Adipocyte (in vitro differentiated cells): ENCODE measurements at regions not wholly inside any gene's neighbourhood (a gene's known extent, or its start where the extent isn't known, plus 50 kb on each side); places are given as distances from the start of the nearest gene placed in this dataset.
"Not testable (repeated sequence)": the region's sequence is repeated elsewhere in the genome, so short reads cannot be mapped to it uniquely, and the experiment has no call there.

Experiments
- DNase-seq: peaks from one replicate; pipeline ENCODE4 v3.0.0-alpha.2; 2015; ENCODE audit warnings: low read depth
- H3K27me3 ChIP-seq: replicated peaks from 2 replicates; pipeline ENCODE4 v1.7.0; 2013; ENCODE audit warnings: mild to moderate bottlenecking, low read length, moderate library complexity; ENCODE audit not compliant: control insufficient read depth, insufficient read depth
- H3K36me3 ChIP-seq: 2 replicates; pipeline ENCODE4 v1.7.0; 2013; ENCODE audit warnings: low read length, mild to moderate bottlenecking, moderate library complexity; ENCODE audit not compliant: control insufficient read depth, insufficient read depth, severe bottlenecking
- H3K4me1 ChIP-seq: 2 replicates; pipeline ENCODE4 v1.7.0; 2013; ENCODE audit warnings: mild to moderate bottlenecking, low read length, moderate library complexity; ENCODE audit not compliant: control insufficient read depth, insufficient read depth
- H3K4me3 ChIP-seq: 2 replicates; pipeline ENCODE4 v1.7.0; 2013; ENCODE audit warnings: mild to moderate bottlenecking, low read length, moderate library complexity
- H3K9ac ChIP-seq: 2 replicates; pipeline ENCODE4 v1.7.0; 2013; ENCODE audit warnings: mild to moderate bottlenecking, low read length, moderate library complexity
- H3K9me3 ChIP-seq: 2 replicates; pipeline ENCODE4 v1.7.0; 2013; ENCODE audit warnings: mild to moderate bottlenecking, low read length, moderate library complexity; ENCODE audit not compliant: control insufficient read depth

- no peak for DNase-seq
- Histone ChIP-seq H3K4me3 (no peak overlapping the region), H3K36me3 (no peaks in the 10 kb centered on the region), H3K9me3 (no peaks in the 10 kb centered on the region), H3K4me1 (no peaks in the 10 kb centered on the region), H3K9ac (no peak overlapping the region), H3K27me3 (no peaks in the 10 kb centered on the region)
Observed at GRCh38 chr5:42089705-42090104, 164.6 kb downstream of the FBXO4 start.

GRCh38 chr5:42090162-42090561 lies 165.1 kb downstream of the FBXO4 start:
- no peaks in the 10 kb centered on the region for H3K9me3 ChIP-seq
- no peaks in the 10 kb centered on the region for H3K36me3 ChIP-seq
- H3K4me1 ChIP-seq, result no peaks in the 10 kb centered on the region
- DNase-seq, result no peak
- H3K9ac ChIP-seq, result no peak overlapping the region
- no peak overlapping the region for H3K4me3 ChIP-seq
- no peaks in the 10 kb centered on the region for H3K27me3 ChIP-seq

GRCh38 chr5:42099846-42100245 lies 174.8 kb downstream of the FBXO4 start:
- not testable (repeated sequence) for H3K9ac ChIP-seq, H3K4me1 ChIP-seq, H3K4me3 ChIP-seq, H3K36me3 ChIP-seq, H3K27me3 ChIP-seq, DNase-seq
- peaks cover 19% of the 10 kb centered on the region for H3K9me3 ChIP-seq

GRCh38 chr5:42108468-42108867 lies 183.4 kb downstream of the FBXO4 start:
- no peaks in the 10 kb centered on the region for H3K9me3 ChIP-seq
- no peaks in the 10 kb centered on the region for H3K27me3 ChIP-seq
- DNase-seq, result no peak
- no peak overlapping the region for H3K4me3 ChIP-seq
- H3K4me1 ChIP-seq, result no peaks in the 10 kb centered on the region
- no peak overlapping the region for H3K9ac ChIP-seq
- no peaks in the 10 kb centered on the region for H3K36me3 ChIP-seq

GRCh38 chr5:42109006-42109572 lies 184.0 kb downstream of the FBXO4 start:
- H3K36me3 ChIP-seq, result no peaks in the 10 kb centered on the region
- H3K9ac ChIP-seq, result no peak overlapping the region
- H3K4me3 ChIP-seq, result no peak overlapping the region
- no peaks in the 10 kb centered on the region for H3K4me1 ChIP-seq
- H3K27me3 ChIP-seq, result no peaks in the 10 kb centered on the region
- DNase-seq, result no peak
- H3K9me3 ChIP-seq, result no peaks in the 10 kb centered on the region

GRCh38 chr5:42115721-42116120 lies 190.6 kb downstream of the FBXO4 start:
- not testable (repeated sequence) for H3K36me3 ChIP-seq, H3K27me3 ChIP-seq, DNase-seq

GRCh38 chr5:42120070-42120469 lies 195.0 kb downstream of the FBXO4 start:
- H3K9ac ChIP-seq, result no peak overlapping the region
- H3K4me3 ChIP-seq, result no peak overlapping the region
- DNase-seq, result no peak
- peaks cover 4% of the 10 kb centered on the region for H3K4me1 ChIP-seq
- H3K9me3 ChIP-seq, result no peaks in the 10 kb centered on the region
- no peaks in the 10 kb centered on the region for H3K27me3 ChIP-seq
- H3K36me3 ChIP-seq, result no peaks in the 10 kb centered on the region

More at GRCh38 chr5:42115721-42116120, 190.6 kb downstream of the FBXO4 start:
- not testable (repeated sequence) for H3K9me3 ChIP-seq, H3K9ac ChIP-seq, H3K4me1 ChIP-seq, H3K4me3 ChIP-seq

GRCh38 chr5:42121401-42121800 lies 196.3 kb downstream of the FBXO4 start:
- Histone ChIP-seq H3K9ac (no peak overlapping the region), H3K36me3 (no peaks in the 10 kb centered on the region), H3K9me3 (peaks cover 1% of the 10 kb centered on the region), H3K4me3 (no peak overlapping the region), H3K27me3 (no peaks in the 10 kb centered on the region), H3K4me1 (peaks cover 4% of the 10 kb centered on the region)
- no peak for DNase-seq

- peaks cover 14% of the 10 kb centered on the region for H3K9me3 ChIP-seq
- peaks cover 3% of the 10 kb centered on the region for H3K27me3 ChIP-seq
- no peak for DNase-seq
- H3K4me3 ChIP-seq, result no peak overlapping the region
- no peaks in the 10 kb centered on the region for H3K4me1 ChIP-seq
- H3K9ac ChIP-seq, result no peak overlapping the region
- no peaks in the 10 kb centered on the region for H3K36me3 ChIP-seq
Observed at GRCh38 chr5:42131081-42131480, 206.0 kb downstream of the FBXO4 start.

GRCh38 chr5:42143361-42143760 lies 218.3 kb downstream of the FBXO4 start:
- no peaks in the 10 kb centered on the region for H3K4me1 ChIP-seq
- no peak overlapping the region for H3K4me3 ChIP-seq
- H3K9me3 ChIP-seq, result peaks cover 4% of the 10 kb centered on the region
- no peak for DNase-seq
- H3K36me3 ChIP-seq, result no peaks in the 10 kb centered on the region
- H3K27me3 ChIP-seq, result no peaks in the 10 kb centered on the region
- no peak overlapping the region for H3K9ac ChIP-seq

GRCh38 chr5:42148813-42149212 lies 223.7 kb downstream of the FBXO4 start:
- Histone ChIP-seq H3K27me3 (no peaks in the 10 kb centered on the region), H3K9me3 (peaks cover 23% of the 10 kb centered on the region), H3K36me3 (no peaks in the 10 kb centered on the region), H3K9ac (no peak overlapping the region), H3K4me1 (peaks cover 10% of the 10 kb centered on the region), H3K4me3 (no peak overlapping the region)
- no peak for DNase-seq

- H3K27me3 ChIP-seq, result no peaks in the 10 kb centered on the region
- H3K9ac ChIP-seq, result no peak overlapping the region
- H3K4me3 ChIP-seq, result no peak overlapping the region
- H3K36me3 ChIP-seq, result peaks cover 6% of the 10 kb centered on the region
- peaks cover 6% of the 10 kb centered on the region for H3K4me1 ChIP-seq
- no peaks in the 10 kb centered on the region for H3K9me3 ChIP-seq
- no peak for DNase-seq
Observed at GRCh38 chr5:42157215-42157614, 232.1 kb downstream of the FBXO4 start.
